Astrocyte (in vitro differentiated cells and primary cell): ENCODE measurements at regions not wholly inside any gene's neighbourhood (a gene's known extent, or its start where the extent isn't known, plus 50 kb on each side); places are given as distances from the start of the nearest gene placed in this dataset.

ENCODE experiments used
- EZH2 ChIP-seq: IDR thresholded peaks from 2 replicates; pipeline ENCODE4 v1.6.1; 2012; ENCODE audit warnings: mild to moderate bottlenecking, low read length, inconsistent platforms; ENCODE audit not compliant: insufficient read depth
- TF ChIP-seq, protein P1 (sequence below): IDR thresholded peaks from 2 replicates; pipeline ENCODE4 v1.5.1; 2011; ENCODE audit warnings: low read depth, mild to moderate bottlenecking, inconsistent platforms, low read length, moderate library complexity; ENCODE audit not compliant: insufficient read depth

DNA sequence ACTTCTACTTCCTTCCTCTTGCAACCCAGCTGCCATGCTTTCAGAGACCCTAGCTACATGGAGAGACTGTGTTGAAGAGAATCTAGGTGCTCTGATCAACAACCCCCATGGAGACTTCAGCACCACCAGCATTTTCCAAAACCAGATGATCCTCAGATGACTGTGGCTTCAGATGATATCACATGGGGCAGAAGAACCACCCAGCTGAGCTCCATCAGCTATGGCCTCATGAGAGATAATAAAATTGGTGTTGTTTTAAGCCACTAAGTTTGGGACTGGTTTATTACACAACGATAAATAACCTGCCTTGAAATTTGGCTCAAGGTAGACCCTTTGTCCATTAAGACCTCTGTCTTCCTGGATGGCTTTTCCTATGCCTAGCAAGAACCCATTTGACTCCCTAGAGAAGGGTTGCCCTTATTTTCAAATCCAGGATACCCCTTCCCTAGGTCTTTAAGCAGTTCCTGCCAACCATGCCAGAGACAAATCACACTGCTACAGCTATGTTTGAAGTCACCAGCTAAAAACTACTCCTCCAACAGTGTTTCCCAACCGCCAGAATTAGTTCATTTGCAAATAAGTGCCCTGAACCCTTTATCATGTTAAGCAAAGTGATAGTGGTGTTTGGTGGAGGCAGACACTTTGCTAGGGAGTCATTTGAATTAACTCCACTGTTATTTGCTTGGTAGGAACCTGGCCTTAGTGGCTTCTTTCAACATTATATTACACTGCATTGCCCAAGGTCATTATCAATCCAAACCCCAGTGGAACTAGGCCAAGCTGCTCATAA, 136.9 kb upstream of the PALS2 start:
- TF ChIP-seq, protein P1, sequence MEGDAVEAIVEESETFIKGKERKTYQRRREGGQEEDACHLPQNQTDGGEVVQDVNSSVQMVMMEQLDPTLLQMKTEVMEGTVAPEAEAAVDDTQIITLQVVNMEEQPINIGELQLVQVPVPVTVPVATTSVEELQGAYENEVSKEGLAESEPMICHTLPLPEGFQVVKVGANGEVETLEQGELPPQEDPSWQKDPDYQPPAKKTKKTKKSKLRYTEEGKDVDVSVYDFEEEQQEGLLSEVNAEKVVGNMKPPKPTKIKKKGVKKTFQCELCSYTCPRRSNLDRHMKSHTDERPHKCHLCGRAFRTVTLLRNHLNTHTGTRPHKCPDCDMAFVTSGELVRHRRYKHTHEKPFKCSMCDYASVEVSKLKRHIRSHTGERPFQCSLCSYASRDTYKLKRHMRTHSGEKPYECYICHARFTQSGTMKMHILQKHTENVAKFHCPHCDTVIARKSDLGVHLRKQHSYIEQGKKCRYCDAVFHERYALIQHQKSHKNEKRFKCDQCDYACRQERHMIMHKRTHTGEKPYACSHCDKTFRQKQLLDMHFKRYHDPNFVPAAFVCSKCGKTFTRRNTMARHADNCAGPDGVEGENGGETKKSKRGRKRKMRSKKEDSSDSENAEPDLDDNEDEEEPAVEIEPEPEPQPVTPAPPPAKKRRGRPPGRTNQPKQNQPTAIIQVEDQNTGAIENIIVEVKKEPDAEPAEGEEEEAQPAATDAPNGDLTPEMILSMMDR = no peak
- TF ChIP-seq EZH2 = no peak
